Muscle of back (tissue), 3 donors: ENCODE measurements at regions not wholly inside any gene's neighbourhood (a gene's known extent, or its start where the extent isn't known, plus 50 kb on each side); places are given as distances from the start of the nearest gene placed in this dataset.
"Not testable (repeated sequence)": the region's sequence is repeated elsewhere in the genome, so short reads cannot be mapped to it uniquely, and the experiment has no call there.

ENCODE experiments used
- DNase-seq, 3 donors: peaks; one replicate each; pipeline versions ENCODE4 v3.0.0 to v3.0.0-alpha.2; 2013

DNA sequence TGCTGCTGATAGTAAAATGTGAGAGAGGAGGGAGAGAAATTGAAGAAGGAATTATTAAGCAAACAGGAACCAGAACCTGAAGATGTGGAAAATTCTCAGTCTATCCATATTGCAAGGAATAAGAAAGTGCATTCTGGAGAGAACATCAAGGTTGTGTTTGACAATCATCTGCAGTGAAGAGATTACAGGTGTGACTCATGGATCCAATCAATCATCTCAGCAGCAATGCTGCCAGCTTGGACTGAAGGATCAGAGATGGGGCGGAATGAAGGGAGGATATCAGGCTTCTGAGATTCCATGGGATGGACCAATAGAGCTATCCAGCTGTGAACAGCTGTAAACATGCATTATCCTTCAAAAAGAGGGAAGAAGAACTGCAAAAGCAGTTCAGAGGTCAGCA, 247.3 kb downstream of the LPIN1 start:
- no peak for DNase-seq

DNA sequence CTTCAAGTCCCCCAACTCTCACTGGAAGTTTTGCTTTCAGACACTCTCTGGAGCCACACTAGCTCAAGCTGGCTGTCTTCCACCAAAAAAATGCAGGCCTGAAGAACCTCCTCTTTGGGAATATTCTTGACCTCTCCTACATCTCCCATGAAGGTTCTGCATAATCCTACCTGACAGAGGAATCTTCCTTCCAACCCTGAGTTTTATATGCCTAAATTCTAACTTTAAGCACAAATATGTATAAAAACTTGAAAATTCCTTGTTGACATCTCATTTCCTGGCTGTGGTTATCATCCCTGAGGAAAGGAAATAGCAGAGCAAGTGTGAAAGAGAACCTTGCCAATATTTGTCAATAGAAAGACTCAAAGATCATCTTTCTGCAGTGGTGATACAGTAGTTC, 249.0 kb downstream of the LPIN1 start:
- DNase-seq = peak; percentile 54 to 82 (median 59)

- DNase-seq = peak in 2 of 3 donors; percentile 70 to 71
These were observed 250.2 kb downstream of the LPIN1 start for GRCh38 chr2:11996618-11997017.

DNA sequence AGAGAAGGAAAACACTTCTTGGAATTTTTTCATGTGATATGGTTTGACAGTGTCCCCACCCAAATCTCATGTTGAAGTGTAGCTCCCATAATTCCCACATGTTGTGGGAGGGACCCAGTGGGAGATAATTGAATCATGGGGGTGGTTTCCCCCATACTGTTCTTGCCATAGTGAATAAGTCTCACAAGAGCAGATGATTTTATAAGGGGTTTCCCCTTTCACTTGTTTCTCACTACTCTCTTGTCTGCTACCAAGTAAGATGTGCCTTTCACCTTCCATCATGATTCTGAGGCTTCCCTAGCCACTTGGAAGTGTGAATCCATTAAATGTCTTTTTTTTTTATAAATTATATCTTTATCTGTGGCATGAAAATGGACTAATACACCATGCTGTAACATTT, 250.7 kb downstream of the LPIN1 start:
- DNase-seq = no peak

GRCh38 chr2:11998218-11998617, 251.8 kb downstream of the LPIN1 start:
- no peak for DNase-seq

- DNase-seq = no peak
These were observed 252.4 kb downstream of the LPIN1 start for GRCh38 chr2:11998626-11999378.

DNA sequence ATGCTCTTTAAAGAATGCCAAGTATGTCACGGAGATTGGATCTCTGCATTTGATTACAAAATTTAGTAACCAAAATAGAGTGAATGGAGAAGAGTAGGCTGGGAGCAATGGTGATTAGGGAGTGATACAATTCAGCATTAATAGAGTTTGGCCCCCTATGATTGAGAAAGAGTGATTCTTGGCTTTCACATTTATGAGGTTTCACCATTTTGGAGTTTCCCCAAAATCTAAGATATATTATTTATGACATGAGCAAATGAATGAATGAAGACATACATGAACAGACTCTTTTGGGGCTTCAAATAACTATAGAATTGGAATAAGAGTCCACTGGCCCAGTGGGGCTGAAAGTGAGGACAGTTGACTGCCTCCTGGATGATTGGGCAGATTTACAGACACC, 255.2 kb downstream of the LPIN1 start:
- DNase-seq = no peak

DNA sequence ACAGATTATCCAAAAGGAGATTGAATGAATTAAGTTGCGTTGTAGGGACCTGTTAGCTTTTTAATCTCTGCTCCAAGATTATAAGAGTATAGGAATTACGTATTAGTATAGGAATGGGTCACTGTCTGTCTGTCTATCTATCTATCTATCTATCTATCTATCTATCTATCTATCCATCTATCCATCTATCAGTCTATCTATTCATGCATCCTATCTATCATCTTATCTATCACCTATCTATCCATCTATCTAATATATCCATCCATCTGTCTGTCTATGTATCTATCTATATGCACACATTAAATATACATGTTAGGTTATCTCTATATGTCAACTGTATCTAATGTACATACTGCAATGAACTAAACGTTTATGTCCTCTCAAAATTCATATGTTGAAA, 255.8 kb downstream of the LPIN1 start:
- DNase-seq = no peak

GRCh38 chr2:12004713-12005112, 258.3 kb downstream of the LPIN1 start:
- DNase-seq = no peak

DNA sequence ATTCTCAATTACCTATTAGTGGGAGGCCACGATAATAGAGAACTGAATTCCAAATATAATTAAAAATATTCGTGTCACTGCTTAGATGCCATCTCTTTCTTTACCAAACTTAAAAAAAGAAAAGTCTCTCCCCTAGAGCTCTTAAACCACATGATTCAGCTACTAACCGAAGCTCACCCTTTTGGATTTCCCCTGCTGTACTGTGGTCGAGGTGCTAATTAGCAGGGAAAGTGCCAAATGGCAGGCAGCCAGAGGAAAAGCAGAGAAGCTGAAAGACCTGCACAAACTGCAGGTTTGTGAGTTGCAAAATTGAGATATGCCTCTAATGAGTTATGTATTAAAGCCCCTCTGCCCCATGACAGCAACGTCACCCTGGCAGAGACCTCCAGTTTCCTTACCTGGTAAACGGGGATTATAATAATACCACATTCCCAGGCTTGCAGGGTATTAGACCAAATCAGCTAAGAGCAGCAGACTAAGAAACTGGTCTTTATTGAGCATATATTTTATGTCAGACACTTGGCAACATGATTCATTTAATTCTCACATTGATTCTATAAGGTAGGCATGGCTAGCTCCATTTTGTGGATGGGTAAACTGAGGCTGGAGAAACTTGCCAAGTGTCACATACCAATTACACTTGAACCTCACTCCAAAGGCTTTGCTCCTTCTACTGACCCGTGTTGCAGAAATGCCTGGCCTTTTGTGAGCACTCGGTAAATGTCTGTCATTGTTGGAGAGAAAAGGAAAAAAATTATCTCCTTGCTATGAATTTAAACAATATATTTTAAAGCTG, 259.7 kb downstream of the LPIN1 start:
- DNase-seq = no peak

DNA sequence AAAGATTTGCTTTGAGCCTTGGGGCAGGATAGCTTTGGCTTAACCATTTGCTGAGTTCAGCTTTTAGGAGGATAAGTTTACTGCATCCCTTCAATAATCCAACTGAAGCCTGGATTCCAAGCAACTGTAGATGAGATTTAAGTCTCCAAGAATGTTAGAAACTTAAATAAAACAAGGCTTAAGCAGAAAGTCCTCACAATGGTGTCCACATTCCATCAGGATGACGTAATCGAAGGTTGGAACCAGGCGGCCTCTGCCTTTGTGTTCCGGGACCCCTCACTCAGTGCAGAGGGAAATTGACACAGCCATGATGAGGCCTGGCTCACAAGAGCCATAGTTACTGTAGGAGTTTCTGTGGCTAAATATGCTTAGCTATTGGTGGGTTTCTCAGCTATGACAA, 260.4 kb downstream of the LPIN1 start:
- DNase-seq = peak in 1 of 3 donors; percentile 51

DNA sequence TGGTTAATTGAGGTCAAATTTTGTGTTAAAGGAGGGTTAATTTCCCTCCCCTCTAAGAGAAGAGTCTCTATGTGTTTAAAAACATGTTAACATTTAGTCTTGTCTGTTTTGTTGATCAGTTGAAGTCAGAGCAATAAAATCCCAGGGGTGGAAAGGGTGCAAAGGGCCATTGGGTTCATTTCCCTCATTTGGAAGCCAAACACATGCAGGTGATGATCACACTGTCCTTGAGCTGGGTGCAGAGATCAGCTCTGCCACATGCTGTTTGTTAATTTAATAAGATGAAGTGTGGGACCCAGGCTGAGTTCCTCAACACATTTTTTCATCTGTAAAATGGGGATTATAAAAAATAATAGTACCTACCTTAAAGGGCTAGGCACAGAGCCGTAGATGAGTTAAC, 260.9 kb downstream of the LPIN1 start:
- no peak for DNase-seq

- no peak for DNase-seq
These were observed 262.1 kb downstream of the LPIN1 start for GRCh38 chr2:12008425-12009061.

GRCh38 chr2:12009323-12009905, 263.0 kb downstream of the LPIN1 start:
- DNase-seq = no peak

- no peak for DNase-seq
These were observed 263.6 kb downstream of the LPIN1 start for GRCh38 chr2:12010059-12010458.

DNA sequence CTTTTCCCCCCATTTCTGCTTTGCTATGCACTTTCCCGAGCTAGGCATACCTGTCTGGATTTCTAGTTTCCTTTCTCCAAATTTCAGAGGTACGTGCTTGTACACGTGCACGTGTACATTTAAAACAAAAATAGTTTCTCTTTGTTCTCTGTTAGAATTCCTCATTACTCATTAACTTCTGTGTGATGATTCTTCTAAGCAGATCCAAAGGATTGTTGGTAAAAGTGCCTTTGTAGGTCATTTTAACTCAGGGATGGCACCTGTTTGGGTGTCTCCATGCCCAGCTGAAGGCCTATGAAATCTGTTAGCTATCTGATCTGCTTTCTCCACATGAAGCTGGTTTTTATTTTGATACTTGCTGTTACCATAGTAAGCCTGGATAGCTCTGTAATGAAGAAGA, 264.3 kb downstream of the LPIN1 start:
- no peak for DNase-seq

DNA sequence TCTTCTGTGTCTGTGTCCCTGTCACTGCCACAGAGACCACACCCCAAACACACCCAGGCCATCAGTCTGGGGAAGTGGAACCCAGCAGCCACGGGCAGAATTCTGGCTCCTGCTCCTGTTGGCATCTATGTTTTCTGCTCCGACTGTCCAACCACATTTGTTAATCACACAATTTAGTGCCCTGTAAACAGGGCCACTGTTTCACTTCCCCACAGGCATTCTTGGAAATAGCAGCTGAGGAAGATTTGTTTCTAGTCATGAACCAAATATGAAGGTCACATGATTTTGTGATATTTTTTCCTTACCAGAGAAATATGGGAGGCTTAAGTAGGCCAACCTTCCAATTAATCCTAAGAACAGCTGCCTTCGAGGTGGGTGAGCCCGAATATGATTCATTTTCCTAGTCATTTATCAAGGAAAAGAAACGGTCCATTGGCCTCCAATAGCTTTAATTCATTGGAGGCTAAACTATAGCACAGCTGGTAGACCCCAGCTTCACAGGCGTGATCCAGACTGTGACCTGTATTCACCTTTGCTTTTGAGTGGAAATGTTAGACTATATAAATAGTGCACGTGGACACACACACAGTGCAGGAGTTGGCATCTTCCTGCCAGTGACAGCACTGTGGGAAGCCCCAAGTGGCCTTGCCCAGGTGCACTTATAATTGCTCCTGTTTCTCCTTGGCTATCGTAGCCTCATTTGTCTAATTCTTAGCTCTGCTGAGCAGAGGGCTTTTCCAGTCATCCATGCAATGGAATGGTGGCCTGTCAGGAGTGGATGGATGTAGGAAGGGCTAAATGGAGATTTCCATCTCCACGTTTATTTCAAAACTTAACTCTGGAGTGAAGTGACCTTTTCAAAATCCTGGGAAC, 267.9 kb downstream of the LPIN1 start:
- peak in 1 of 3 donors; percentile 35 for DNase-seq

DNA sequence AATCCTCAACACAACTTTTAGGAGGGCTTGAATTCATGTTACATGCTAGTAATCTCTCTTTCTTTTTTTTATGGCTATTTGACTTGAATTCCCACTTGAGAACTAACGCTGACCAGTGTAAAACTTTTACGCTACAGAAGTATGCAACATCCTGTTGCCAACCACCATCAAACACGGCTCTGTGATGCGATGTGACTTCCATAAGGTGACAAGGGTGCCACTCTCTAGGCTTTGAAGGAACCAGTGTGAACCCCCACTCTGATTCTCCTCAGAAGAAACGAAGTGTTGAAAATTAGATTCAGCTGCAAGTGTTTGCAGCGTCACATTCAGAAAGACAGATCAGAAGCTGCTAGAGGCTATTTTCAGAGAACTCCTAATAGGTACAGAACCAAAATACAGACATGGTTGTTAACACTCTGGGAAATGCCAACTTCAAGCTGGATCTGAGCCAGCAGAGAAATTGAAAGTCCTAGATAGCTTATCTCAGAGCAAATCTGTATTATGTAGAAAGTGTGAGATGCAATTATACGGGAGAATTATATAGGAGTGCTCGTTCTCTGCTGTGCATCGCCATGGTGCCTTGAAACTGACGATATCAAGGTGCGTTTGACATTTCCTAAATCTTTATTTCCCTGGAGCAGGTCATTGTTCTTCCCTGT, 271.2 kb downstream of the LPIN1 start:
- no peak for DNase-seq

- DNase-seq = not testable (repeated sequence)
These were observed 272.3 kb downstream of the LPIN1 start for GRCh38 chr2:12018726-12019125.

DNA sequence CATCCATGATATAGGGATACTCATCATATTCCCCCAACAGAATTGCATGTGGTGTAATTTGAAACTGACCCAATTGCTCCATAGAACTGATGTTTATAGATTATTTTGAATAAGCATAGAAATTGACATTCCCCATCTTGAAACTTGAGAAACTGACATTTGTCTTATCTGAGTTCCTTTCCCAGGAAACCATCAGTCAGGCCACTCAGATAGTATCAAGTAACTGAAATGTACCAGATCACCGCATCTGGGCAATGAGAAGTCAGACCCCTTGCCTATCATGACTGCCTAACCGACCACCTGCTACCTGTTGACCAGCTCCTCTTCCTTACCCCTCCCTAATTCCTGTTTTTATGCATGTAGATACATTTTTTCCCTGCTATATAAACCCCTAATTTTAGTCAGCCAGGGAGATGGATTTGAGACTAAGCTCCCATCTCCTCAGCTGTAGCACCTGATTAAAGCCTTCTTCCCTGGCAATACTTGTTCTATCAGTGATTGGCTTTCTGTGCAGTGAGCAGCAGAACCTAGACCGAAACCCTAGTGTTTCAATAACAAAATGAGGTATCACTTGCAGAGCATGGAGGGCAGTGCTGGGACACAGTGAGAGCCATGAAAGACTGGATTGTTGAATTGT, 274.5 kb downstream of the LPIN1 start:
- DNase-seq = no peak
